DOHH2 (cell line): ENCODE measurements at regions not wholly inside any gene's neighbourhood (a gene's known extent, or its start where the extent isn't known, plus 50 kb on each side); places are given as distances from the start of the nearest gene placed in this dataset.

Experiments used
- EZH2phosphoT487 ChIP-seq: fragments of 200-600 bp; sonication (generic); IDR thresholded peaks from 2 replicates; pipeline ENCODE4 v1.6.1; 2017; ENCODE audit warnings: borderline replicate concordance, mild to moderate bottlenecking, antibody characterized with exemption, low read length, moderate library complexity, mixed read lengths
- TF ChIP-seq, protein P1 (sequence below): fragments of 200-600 bp; sonication (generic); IDR thresholded peaks from one replicate; pipeline ENCODE4 v1.5.1; 2014; ENCODE audit warnings: antibody characterized with exemption, mild to moderate bottlenecking, low read depth, low read length; ENCODE audit not compliant: poor library complexity, severe bottlenecking

DNA sequence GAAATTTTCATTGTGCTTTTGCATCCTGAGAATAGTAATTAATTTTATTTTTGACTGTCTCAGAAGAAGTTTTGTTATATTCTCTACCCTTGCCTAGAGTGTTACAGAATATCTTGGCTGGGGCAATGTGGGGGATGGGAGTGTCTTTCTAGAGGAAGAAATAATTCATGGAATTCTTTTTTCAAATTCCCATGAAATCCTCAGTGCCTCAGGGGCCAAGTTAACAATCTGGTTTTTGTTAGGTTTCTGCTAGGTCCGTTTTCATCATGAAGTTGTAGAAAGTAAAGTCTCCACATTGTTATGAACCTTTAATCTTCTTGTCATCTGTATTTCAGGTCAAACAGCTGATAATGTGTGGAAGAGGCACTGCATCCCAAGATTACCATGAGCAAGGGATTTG lies 145.6 kb upstream of the GYPC start:
- TF ChIP-seq, protein P1, sequence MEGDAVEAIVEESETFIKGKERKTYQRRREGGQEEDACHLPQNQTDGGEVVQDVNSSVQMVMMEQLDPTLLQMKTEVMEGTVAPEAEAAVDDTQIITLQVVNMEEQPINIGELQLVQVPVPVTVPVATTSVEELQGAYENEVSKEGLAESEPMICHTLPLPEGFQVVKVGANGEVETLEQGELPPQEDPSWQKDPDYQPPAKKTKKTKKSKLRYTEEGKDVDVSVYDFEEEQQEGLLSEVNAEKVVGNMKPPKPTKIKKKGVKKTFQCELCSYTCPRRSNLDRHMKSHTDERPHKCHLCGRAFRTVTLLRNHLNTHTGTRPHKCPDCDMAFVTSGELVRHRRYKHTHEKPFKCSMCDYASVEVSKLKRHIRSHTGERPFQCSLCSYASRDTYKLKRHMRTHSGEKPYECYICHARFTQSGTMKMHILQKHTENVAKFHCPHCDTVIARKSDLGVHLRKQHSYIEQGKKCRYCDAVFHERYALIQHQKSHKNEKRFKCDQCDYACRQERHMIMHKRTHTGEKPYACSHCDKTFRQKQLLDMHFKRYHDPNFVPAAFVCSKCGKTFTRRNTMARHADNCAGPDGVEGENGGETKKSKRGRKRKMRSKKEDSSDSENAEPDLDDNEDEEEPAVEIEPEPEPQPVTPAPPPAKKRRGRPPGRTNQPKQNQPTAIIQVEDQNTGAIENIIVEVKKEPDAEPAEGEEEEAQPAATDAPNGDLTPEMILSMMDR: no peak
- no peak for TF ChIP-seq EZH2phosphoT487
